Astrocyte (in vitro differentiated cells and primary cell): ENCODE measurements at regions not wholly inside any gene's neighbourhood (a gene's known extent, or its start where the extent isn't known, plus 50 kb on each side); places are given as distances from the start of the nearest gene placed in this dataset.

Experiments used
- DNase-seq: peaks from one replicate; pipeline ENCODE4 v3.0.0-alpha.2; 2010; ENCODE audit warnings: low read depth
- FAIRE-seq: peaks from 2 replicates; lab custom pipeline; 2011; peaks lifted over from hg19 to GRCh38; lab: Jason Lieb, UNC
- H2AFZ ChIP-seq: 2 replicates; pipeline ENCODE4 v1.6.0; 2012; ENCODE audit warnings: low read depth, low read length, inconsistent platforms
- H3K27ac ChIP-seq: 2 replicates; pipeline ENCODE4 v1.5.1; 2011; ENCODE audit warnings: low read depth, low read length, inconsistent platforms
- H3K27me3 ChIP-seq: 2 replicates; pipeline ENCODE4 v1.6.0; 2011; ENCODE audit warnings: low read length, inconsistent platforms; ENCODE audit not compliant: insufficient read depth
- H3K36me3 ChIP-seq: 2 replicates; pipeline ENCODE4 v1.5.1; 2011; ENCODE audit warnings: low read length, inconsistent platforms; ENCODE audit not compliant: insufficient read depth
- H3K4me1 ChIP-seq: 2 replicates; pipeline ENCODE4 v1.5.1; 2011; ENCODE audit warnings: low read length, inconsistent platforms; ENCODE audit not compliant: insufficient read depth
- H3K4me2 ChIP-seq: 2 replicates; pipeline ENCODE4 v1.6.0; 2012; ENCODE audit warnings: low read length, inconsistent platforms
- H3K4me3 ChIP-seq: 2 replicates; pipeline ENCODE4 v1.5.1; 2011; ENCODE audit warnings: low read depth, mild to moderate bottlenecking, low read length, inconsistent platforms; ENCODE audit not compliant: insufficient read depth
- H3K79me2 ChIP-seq: 2 replicates; pipeline ENCODE4 v1.6.0; 2012; ENCODE audit warnings: mild to moderate bottlenecking, low read length, inconsistent platforms; ENCODE audit not compliant: insufficient read depth
- H3K9ac ChIP-seq: 2 replicates; pipeline ENCODE4 v1.6.0; 2012; ENCODE audit warnings: mild to moderate bottlenecking, low read length, inconsistent platforms
- H3K9me3 ChIP-seq: 2 replicates; pipeline ENCODE4 v1.5.1; 2012; ENCODE audit warnings: low read depth, mild to moderate bottlenecking, low read length, inconsistent platforms; ENCODE audit not compliant: insufficient read depth
- H4K20me1 ChIP-seq: 2 replicates; pipeline ENCODE4 v1.6.0; 2012; ENCODE audit warnings: low read length, inconsistent platforms; ENCODE audit not compliant: insufficient read depth
- H3K27ac Mint-ChIP-seq: one replicate; pipeline ENCODE4 v1.8.0; 2021; ENCODE audit warnings: mild to moderate bottlenecking, mixed read lengths; ENCODE audit not compliant: unreplicated experiment
- H3K27me3 Mint-ChIP-seq: one replicate; pipeline ENCODE4 v1.8.0; 2021; ENCODE audit warnings: low read depth, mixed read lengths; ENCODE audit not compliant: unreplicated experiment
- H3K36me3 Mint-ChIP-seq: one replicate; pipeline ENCODE4 v1.8.0; 2021; ENCODE audit warnings: low read depth, mixed read lengths; ENCODE audit not compliant: unreplicated experiment
- H3K4me1 Mint-ChIP-seq: one replicate; pipeline ENCODE4 v1.8.0; 2021; ENCODE audit warnings: low read depth, mixed read lengths; ENCODE audit not compliant: unreplicated experiment
- H3K4me3 Mint-ChIP-seq: one replicate; pipeline ENCODE4 v1.8.0; 2021; ENCODE audit warnings: mild to moderate bottlenecking, moderate library complexity, mixed read lengths; ENCODE audit not compliant: unreplicated experiment
- H3K9me3 Mint-ChIP-seq: one replicate; pipeline ENCODE4 v1.8.0; 2021; ENCODE audit warnings: mild to moderate bottlenecking, mixed read lengths; ENCODE audit not compliant: unreplicated experiment
- EZH2 ChIP-seq: IDR thresholded peaks from 2 replicates; pipeline ENCODE4 v1.6.1; 2012; ENCODE audit warnings: mild to moderate bottlenecking, low read length, inconsistent platforms; ENCODE audit not compliant: insufficient read depth
- TF ChIP-seq, protein P1 (sequence below): IDR thresholded peaks from 2 replicates; pipeline ENCODE4 v1.5.1; 2011; ENCODE audit warnings: low read depth, mild to moderate bottlenecking, inconsistent platforms, low read length, moderate library complexity; ENCODE audit not compliant: insufficient read depth

- Histone ChIP-seq H3K79me2 (no peaks in the 10 kb centered on the region), H3K27me3 (no peaks in the 10 kb centered on the region), H2AFZ (no peak overlapping the region), H3K27ac (no peak overlapping the region), H3K36me3 (no peaks in the 10 kb centered on the region), H3K4me2 (no peak overlapping the region), H3K4me1 (no peaks in the 10 kb centered on the region), H3K9me3 (no peaks in the 10 kb centered on the region), H4K20me1 (no peaks in the 10 kb centered on the region), H3K9ac (no peak overlapping the region), H3K4me3 (no peak overlapping the region)
- Mint-ChIP-seq H3K4me3 (no peak overlapping the region), H3K4me1 (no peaks in the 10 kb centered on the region), H3K36me3 (no peaks in the 10 kb centered on the region), H3K27ac (no peak overlapping the region), H3K9me3 (peaks cover 2% of the 10 kb centered on the region), H3K27me3 (no peaks in the 10 kb centered on the region)
- no peak for FAIRE-seq
- DNase-seq, result no peak
- no peak for TF ChIP-seq EZH2
- TF ChIP-seq, protein P1, sequence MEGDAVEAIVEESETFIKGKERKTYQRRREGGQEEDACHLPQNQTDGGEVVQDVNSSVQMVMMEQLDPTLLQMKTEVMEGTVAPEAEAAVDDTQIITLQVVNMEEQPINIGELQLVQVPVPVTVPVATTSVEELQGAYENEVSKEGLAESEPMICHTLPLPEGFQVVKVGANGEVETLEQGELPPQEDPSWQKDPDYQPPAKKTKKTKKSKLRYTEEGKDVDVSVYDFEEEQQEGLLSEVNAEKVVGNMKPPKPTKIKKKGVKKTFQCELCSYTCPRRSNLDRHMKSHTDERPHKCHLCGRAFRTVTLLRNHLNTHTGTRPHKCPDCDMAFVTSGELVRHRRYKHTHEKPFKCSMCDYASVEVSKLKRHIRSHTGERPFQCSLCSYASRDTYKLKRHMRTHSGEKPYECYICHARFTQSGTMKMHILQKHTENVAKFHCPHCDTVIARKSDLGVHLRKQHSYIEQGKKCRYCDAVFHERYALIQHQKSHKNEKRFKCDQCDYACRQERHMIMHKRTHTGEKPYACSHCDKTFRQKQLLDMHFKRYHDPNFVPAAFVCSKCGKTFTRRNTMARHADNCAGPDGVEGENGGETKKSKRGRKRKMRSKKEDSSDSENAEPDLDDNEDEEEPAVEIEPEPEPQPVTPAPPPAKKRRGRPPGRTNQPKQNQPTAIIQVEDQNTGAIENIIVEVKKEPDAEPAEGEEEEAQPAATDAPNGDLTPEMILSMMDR, result no peak
Observed at GRCh38 chrY:19011605-19012090, 238.1 kb upstream of the HSFY2 start.

- Mint-ChIP-seq H3K4me1 (no peaks in the 10 kb centered on the region), H3K9me3 (peaks cover 2% of the 10 kb centered on the region), H3K27ac (no peak overlapping the region), H3K4me3 (no peak overlapping the region), H3K36me3 (no peaks in the 10 kb centered on the region), H3K27me3 (no peaks in the 10 kb centered on the region)
- H3K36me3 ChIP-seq, result no peaks in the 10 kb centered on the region
- TF ChIP-seq, protein P1, result no peak
- no peak for TF ChIP-seq EZH2
- FAIRE-seq (no peak), DNase-seq (no peak)
- no peaks in the 10 kb centered on the region for H3K4me1 ChIP-seq
- no peaks in the 10 kb centered on the region for H3K79me2 ChIP-seq
- no peaks in the 10 kb centered on the region for H4K20me1 ChIP-seq
- no peak overlapping the region for H3K27ac ChIP-seq
- no peak overlapping the region for H3K4me3 ChIP-seq
- H3K9ac ChIP-seq, result no peak overlapping the region
- H3K9me3 ChIP-seq, result no peaks in the 10 kb centered on the region
- H3K27me3 ChIP-seq, result no peaks in the 10 kb centered on the region
- no peak overlapping the region for H3K4me2 ChIP-seq
- no peak overlapping the region for H2AFZ ChIP-seq
Observed at GRCh38 chrY:19006234-19006633, 232.7 kb upstream of the HSFY2 start.

GRCh38 chrY:19005579-19005978 lies 232.0 kb upstream of the HSFY2 start:
- Histone ChIP-seq H2AFZ (no peak overlapping the region), H3K36me3 (no peaks in the 10 kb centered on the region), H3K27ac (no peak overlapping the region), H3K9me3 (no peaks in the 10 kb centered on the region), H3K4me1 (no peaks in the 10 kb centered on the region), H3K79me2 (no peaks in the 10 kb centered on the region), H4K20me1 (no peaks in the 10 kb centered on the region), H3K27me3 (no peaks in the 10 kb centered on the region), H3K9ac (no peak overlapping the region), H3K4me2 (no peak overlapping the region), H3K4me3 (no peak overlapping the region)
- H3K4me3 Mint-ChIP-seq, result no peak overlapping the region
- DNase-seq, result no peak
- no peak overlapping the region for H3K27ac Mint-ChIP-seq
- no peaks in the 10 kb centered on the region for H3K27me3 Mint-ChIP-seq
- H3K36me3 Mint-ChIP-seq, result no peaks in the 10 kb centered on the region
- peaks cover 2% of the 10 kb centered on the region for H3K9me3 Mint-ChIP-seq
- FAIRE-seq, result no peak
- no peaks in the 10 kb centered on the region for H3K4me1 Mint-ChIP-seq
- no peak for TF ChIP-seq EZH2
- TF ChIP-seq, protein P1, result no peak
